Astrocyte (in vitro differentiated cells and primary cell): ENCODE measurements at regions not wholly inside any gene's neighbourhood (a gene's known extent, or its start where the extent isn't known, plus 50 kb on each side); places are given as distances from the start of the nearest gene placed in this dataset.
A peak's percentile ranks its signal among the peaks of the same experiment; 100 is the strongest.
"Not testable (repeated sequence)": the region's sequence is repeated elsewhere in the genome, so short reads cannot be mapped to it uniquely, and the experiment has no call there.

Source experiments
- DNase-seq: peaks from one replicate; pipeline ENCODE4 v3.0.0-alpha.2; 2010; ENCODE audit warnings: low read depth
- FAIRE-seq: peaks from 2 replicates; lab custom pipeline; 2011; peaks lifted over from hg19 to GRCh38; lab: Jason Lieb, UNC
- H2AFZ ChIP-seq: 2 replicates; pipeline ENCODE4 v1.6.0; 2012; ENCODE audit warnings: low read depth, low read length, inconsistent platforms
- H3K27ac ChIP-seq: 2 replicates; pipeline ENCODE4 v1.5.1; 2011; ENCODE audit warnings: low read depth, low read length, inconsistent platforms
- H3K27me3 ChIP-seq: 2 replicates; pipeline ENCODE4 v1.6.0; 2011; ENCODE audit warnings: low read length, inconsistent platforms; ENCODE audit not compliant: insufficient read depth
- H3K36me3 ChIP-seq: 2 replicates; pipeline ENCODE4 v1.5.1; 2011; ENCODE audit warnings: low read length, inconsistent platforms; ENCODE audit not compliant: insufficient read depth
- H3K4me1 ChIP-seq: 2 replicates; pipeline ENCODE4 v1.5.1; 2011; ENCODE audit warnings: low read length, inconsistent platforms; ENCODE audit not compliant: insufficient read depth
- H3K4me2 ChIP-seq: 2 replicates; pipeline ENCODE4 v1.6.0; 2012; ENCODE audit warnings: low read length, inconsistent platforms
- H3K4me3 ChIP-seq: 2 replicates; pipeline ENCODE4 v1.5.1; 2011; ENCODE audit warnings: low read depth, mild to moderate bottlenecking, low read length, inconsistent platforms; ENCODE audit not compliant: insufficient read depth
- H3K79me2 ChIP-seq: 2 replicates; pipeline ENCODE4 v1.6.0; 2012; ENCODE audit warnings: mild to moderate bottlenecking, low read length, inconsistent platforms; ENCODE audit not compliant: insufficient read depth
- H3K9ac ChIP-seq: 2 replicates; pipeline ENCODE4 v1.6.0; 2012; ENCODE audit warnings: mild to moderate bottlenecking, low read length, inconsistent platforms
- H3K9me3 ChIP-seq: 2 replicates; pipeline ENCODE4 v1.5.1; 2012; ENCODE audit warnings: low read depth, mild to moderate bottlenecking, low read length, inconsistent platforms; ENCODE audit not compliant: insufficient read depth
- H4K20me1 ChIP-seq: 2 replicates; pipeline ENCODE4 v1.6.0; 2012; ENCODE audit warnings: low read length, inconsistent platforms; ENCODE audit not compliant: insufficient read depth
- H3K27ac Mint-ChIP-seq: one replicate; pipeline ENCODE4 v1.8.0; 2021; ENCODE audit warnings: mild to moderate bottlenecking, mixed read lengths; ENCODE audit not compliant: unreplicated experiment
- H3K27me3 Mint-ChIP-seq: one replicate; pipeline ENCODE4 v1.8.0; 2021; ENCODE audit warnings: low read depth, mixed read lengths; ENCODE audit not compliant: unreplicated experiment
- H3K36me3 Mint-ChIP-seq: one replicate; pipeline ENCODE4 v1.8.0; 2021; ENCODE audit warnings: low read depth, mixed read lengths; ENCODE audit not compliant: unreplicated experiment
- H3K4me1 Mint-ChIP-seq: one replicate; pipeline ENCODE4 v1.8.0; 2021; ENCODE audit warnings: low read depth, mixed read lengths; ENCODE audit not compliant: unreplicated experiment
- H3K4me3 Mint-ChIP-seq: one replicate; pipeline ENCODE4 v1.8.0; 2021; ENCODE audit warnings: mild to moderate bottlenecking, moderate library complexity, mixed read lengths; ENCODE audit not compliant: unreplicated experiment
- H3K9me3 Mint-ChIP-seq: one replicate; pipeline ENCODE4 v1.8.0; 2021; ENCODE audit warnings: mild to moderate bottlenecking, mixed read lengths; ENCODE audit not compliant: unreplicated experiment
- EZH2 ChIP-seq: IDR thresholded peaks from 2 replicates; pipeline ENCODE4 v1.6.1; 2012; ENCODE audit warnings: mild to moderate bottlenecking, low read length, inconsistent platforms; ENCODE audit not compliant: insufficient read depth
- TF ChIP-seq, protein P1 (sequence below): IDR thresholded peaks from 2 replicates; pipeline ENCODE4 v1.5.1; 2011; ENCODE audit warnings: low read depth, mild to moderate bottlenecking, inconsistent platforms, low read length, moderate library complexity; ENCODE audit not compliant: insufficient read depth

DNA sequence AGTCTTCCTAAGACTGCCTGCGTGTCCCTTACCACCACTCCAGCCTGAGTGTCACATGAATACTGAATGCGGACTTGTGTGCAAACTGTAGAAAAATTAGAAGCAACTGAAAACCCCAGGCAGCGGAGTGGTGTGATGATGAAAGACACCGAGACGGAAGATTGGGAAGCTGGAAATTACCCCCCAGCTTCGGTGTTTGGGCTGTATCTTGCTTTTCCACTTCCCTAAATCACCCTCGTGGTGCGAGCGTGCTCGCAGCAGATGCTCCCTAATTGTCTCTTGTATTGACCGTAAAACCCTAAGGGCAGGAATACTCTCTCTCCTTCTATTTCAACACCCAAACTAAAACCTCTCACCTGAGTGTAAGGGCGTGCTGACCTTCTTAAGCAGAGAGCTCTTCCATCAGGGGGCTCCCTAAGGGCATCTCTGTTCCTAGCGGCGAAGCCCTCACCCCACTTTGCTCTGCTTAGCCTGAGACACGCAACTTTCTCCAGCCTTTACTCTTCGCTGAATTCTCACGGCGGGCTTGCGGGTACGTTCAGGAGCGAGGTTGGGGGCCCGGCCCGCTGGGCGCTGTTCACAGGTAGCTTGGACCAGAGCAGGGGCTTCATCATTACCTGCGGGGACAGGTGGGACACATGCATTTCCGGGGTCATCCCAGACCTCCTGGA lies 62.4 kb downstream of the CRYBB2 start:
- H3K4me2 ChIP-seq: no peak overlapping the region
- FAIRE-seq (no peak), DNase-seq (no peak)
- Mint-ChIP-seq H3K4me1 (peaks cover 5% of the 10 kb centered on the region), H3K36me3 (peaks cover 5% of the 10 kb centered on the region), H3K27me3 (peaks cover 63% of the 10 kb centered on the region), H3K9me3 (peaks cover 6% of the 10 kb centered on the region), H3K4me3 (peak overlapping the region; percentile 86), H3K27ac (no peak overlapping the region)
- H4K20me1 ChIP-seq: no peaks in the 10 kb centered on the region
- H3K4me3 ChIP-seq: no peak overlapping the region
- no peaks in the 10 kb centered on the region for H3K9me3 ChIP-seq
- H2AFZ ChIP-seq: no peak overlapping the region
- no peaks in the 10 kb centered on the region for H3K4me1 ChIP-seq
- H3K79me2 ChIP-seq: no peaks in the 10 kb centered on the region
- peaks cover 34% of the 10 kb centered on the region for H3K27me3 ChIP-seq
- H3K9ac ChIP-seq: no peak overlapping the region
- no peak overlapping the region for H3K27ac ChIP-seq
- TF ChIP-seq EZH2: no peak
- TF ChIP-seq, protein P1, sequence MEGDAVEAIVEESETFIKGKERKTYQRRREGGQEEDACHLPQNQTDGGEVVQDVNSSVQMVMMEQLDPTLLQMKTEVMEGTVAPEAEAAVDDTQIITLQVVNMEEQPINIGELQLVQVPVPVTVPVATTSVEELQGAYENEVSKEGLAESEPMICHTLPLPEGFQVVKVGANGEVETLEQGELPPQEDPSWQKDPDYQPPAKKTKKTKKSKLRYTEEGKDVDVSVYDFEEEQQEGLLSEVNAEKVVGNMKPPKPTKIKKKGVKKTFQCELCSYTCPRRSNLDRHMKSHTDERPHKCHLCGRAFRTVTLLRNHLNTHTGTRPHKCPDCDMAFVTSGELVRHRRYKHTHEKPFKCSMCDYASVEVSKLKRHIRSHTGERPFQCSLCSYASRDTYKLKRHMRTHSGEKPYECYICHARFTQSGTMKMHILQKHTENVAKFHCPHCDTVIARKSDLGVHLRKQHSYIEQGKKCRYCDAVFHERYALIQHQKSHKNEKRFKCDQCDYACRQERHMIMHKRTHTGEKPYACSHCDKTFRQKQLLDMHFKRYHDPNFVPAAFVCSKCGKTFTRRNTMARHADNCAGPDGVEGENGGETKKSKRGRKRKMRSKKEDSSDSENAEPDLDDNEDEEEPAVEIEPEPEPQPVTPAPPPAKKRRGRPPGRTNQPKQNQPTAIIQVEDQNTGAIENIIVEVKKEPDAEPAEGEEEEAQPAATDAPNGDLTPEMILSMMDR: no peak
- H3K36me3 ChIP-seq: no peaks in the 10 kb centered on the region

DNA sequence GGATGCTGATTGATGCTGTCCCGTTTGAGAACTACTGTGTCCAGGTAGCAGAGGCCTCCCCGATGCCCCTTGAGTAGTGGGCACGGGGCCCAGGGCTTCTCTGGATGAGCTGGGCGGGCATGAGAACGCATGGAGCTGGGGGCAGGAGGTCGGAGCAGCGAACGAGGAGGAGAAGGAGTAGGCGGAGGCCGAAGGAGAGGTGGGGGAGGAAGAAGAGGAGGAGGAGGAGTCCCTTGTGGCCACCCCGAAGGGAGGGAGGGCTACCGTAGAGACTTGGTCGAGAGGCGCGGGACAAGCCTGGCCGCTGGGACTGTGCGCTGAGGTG lies 62.9 kb downstream of the CRYBB2 start:
- Histone ChIP-seq H4K20me1 (no peaks in the 10 kb centered on the region), H3K36me3 (no peaks in the 10 kb centered on the region), H3K9ac (no peak overlapping the region), H3K9me3 (no peaks in the 10 kb centered on the region), H3K27me3 (peaks cover 34% of the 10 kb centered on the region), H3K27ac (no peak overlapping the region), H3K79me2 (no peaks in the 10 kb centered on the region), H3K4me2 (no peak overlapping the region), H2AFZ (no peak overlapping the region), H3K4me1 (no peaks in the 10 kb centered on the region), H3K4me3 (no peak overlapping the region)
- FAIRE-seq: no peak
- peaks cover 5% of the 10 kb centered on the region for H3K36me3 Mint-ChIP-seq
- H3K9me3 Mint-ChIP-seq: peaks cover 6% of the 10 kb centered on the region
- H3K27ac Mint-ChIP-seq: no peak overlapping the region
- H3K4me1 Mint-ChIP-seq: peaks cover 5% of the 10 kb centered on the region
- no peak for DNase-seq
- H3K27me3 Mint-ChIP-seq: peaks cover 63% of the 10 kb centered on the region
- H3K4me3 Mint-ChIP-seq: peak overlapping the region; percentile 86
- TF ChIP-seq, protein P1: no peak
- no peak for TF ChIP-seq EZH2

GRCh38 chr22:25282671-25283561 lies 63.5 kb downstream of the CRYBB2 start:
- no peaks in the 10 kb centered on the region for H3K79me2 ChIP-seq
- Mint-ChIP-seq H3K4me1 (peaks cover 5% of the 10 kb centered on the region), H3K27ac (no peak overlapping the region), H3K36me3 (peaks cover 5% of the 10 kb centered on the region), H3K27me3 (peaks cover 64% of the 10 kb centered on the region), H3K9me3 (peaks cover 6% of the 10 kb centered on the region), H3K4me3 (peak overlapping the region; percentile 83)
- TF ChIP-seq EZH2: peak; percentile 91
- TF ChIP-seq, protein P1: no peak
- no peak overlapping the region for H3K9ac ChIP-seq
- H3K9me3 ChIP-seq: no peaks in the 10 kb centered on the region
- H4K20me1 ChIP-seq: no peaks in the 10 kb centered on the region
- peak overlapping the region; percentile 11 for H3K4me2 ChIP-seq
- DNase-seq (no peak), FAIRE-seq (no peak)
- H3K36me3 ChIP-seq: no peaks in the 10 kb centered on the region
- H3K4me1 ChIP-seq: no peaks in the 10 kb centered on the region
- H3K27me3 ChIP-seq: peaks cover 34% of the 10 kb centered on the region
- H3K27ac ChIP-seq: no peak overlapping the region
- no peak overlapping the region for H3K4me3 ChIP-seq
- no peak overlapping the region for H2AFZ ChIP-seq

- H3K36me3 Mint-ChIP-seq, H3K9ac ChIP-seq, H4K20me1 ChIP-seq, H2AFZ ChIP-seq, H3K4me2 ChIP-seq, H3K4me3 Mint-ChIP-seq, H3K9me3 Mint-ChIP-seq, H3K79me2 ChIP-seq, H3K9me3 ChIP-seq, H3K4me3 ChIP-seq, DNase-seq, FAIRE-seq, H3K27ac ChIP-seq, H3K36me3 ChIP-seq, H3K4me1 Mint-ChIP-seq, H3K4me1 ChIP-seq, H3K27ac Mint-ChIP-seq: not testable (repeated sequence)
- H3K27me3 ChIP-seq: peaks cover 12% of the 10 kb centered on the region
- peaks cover 32% of the 10 kb centered on the region for H3K27me3 Mint-ChIP-seq
These were observed 69.0 kb downstream of the CRYBB2 start for GRCh38 chr22:25288481-25288880.
